HepG2 (cell line): ENCODE measurements at regions not wholly inside any gene's neighbourhood (a gene's known extent, or its start where the extent isn't known, plus 50 kb on each side); places are given as distances from the start of the nearest gene placed in this dataset.

Experiments used
- ATAC-seq: fragments of 200-7000 bp; cut with Tn5 transposase; 3 replicates; pipeline ENCODE4 v1.9.1; 2020; ENCODE audit warnings: mild to moderate bottlenecking, moderate library complexity
- BruUV-seq: library from RNA; stranded (reverse); fragments of 400-500 nt; replicated peaks from 2 replicates; lab custom pipeline; 2021; lab: Mats Ljungman, UMichigan
- CTCF ChIA-PET: fragments of 300-600 bp; formaldehyde crosslinking; extraction: SDS; loops from one replicate; lab custom pipeline; 2021; ENCODE audit warnings: low total read pairs, inconsistent platforms, low intra/inter-chr PET ratio; lab: Yijun Ruan, JAX
- POLR2A ChIA-PET: fragments of 350-600 bp; sonication (Branson Sonifier 250); formaldehyde crosslinking; loops from one replicate; lab custom pipeline; 2020; ENCODE audit warnings: antibody characterized with exemption, inconsistent platforms; lab: Yijun Ruan, JAX
- DNase-seq: peaks from one replicate; pipeline ENCODE4 v3.0.0-alpha.2; 2015; ENCODE audit warnings: low spot score
- FAIRE-seq: peaks from 3 replicates; lab custom pipeline; 2011; peaks lifted over from hg19 to GRCh38; lab: Jason Lieb, UNC
- H2AFZ ChIP-seq: one replicate; pipeline ENCODE4 v1.6.1; 2011; ENCODE audit warnings: low read length, inconsistent platforms
- H3K27ac ChIP-seq: fragments of 300-600 bp; 3 replicates; pipeline ENCODE4 v1.8.0; 2011; ENCODE audit warnings: mixed run types, mild to moderate bottlenecking, mixed read lengths, low read length, inconsistent platforms; ENCODE audit not compliant: insufficient read depth; ENCODE audit errors: extremely low read length
- H3K27me3 ChIP-seq, 2 experiments: fragments of 200-600 bp in 1 of 2; 2 replicates in 1 of 2; 3 replicates in 1 of 2; pipeline versions ENCODE4 v1.6.0 to v1.8.0; 2011; ENCODE audit warnings: low read length in 2 of 2, mild to moderate bottlenecking in 2 of 2, moderate library complexity in 2 of 2, inconsistent platforms in 1 of 2; ENCODE audit not compliant: insufficient read depth in 2 of 2, control insufficient read depth in 1 of 2
- H3K36me3 ChIP-seq, 2 experiments: fragments of 200-600 bp in 1 of 2; replicated peaks in 1 of 2; 2 replicates in 1 of 2; 3 replicates in 1 of 2; pipeline versions ENCODE4 v1.5.1 to v1.8.0; 2011; ENCODE audit warnings: low read length in 2 of 2, inconsistent platforms in 1 of 2; ENCODE audit not compliant: insufficient read depth in 2 of 2, control insufficient read depth in 1 of 2
- H3K4me1 ChIP-seq: 2 replicates; pipeline ENCODE4 v1.5.1; 2012; ENCODE audit warnings: low read length, inconsistent platforms; ENCODE audit not compliant: insufficient read depth
- H3K4me2 ChIP-seq: 2 replicates; pipeline ENCODE4 v1.6.0; 2011; ENCODE audit warnings: low read depth, low read length, inconsistent platforms
- H3K4me3 ChIP-seq, 3 experiments: fragments of 200-600 bp in 1 of 3; sonication (generic), shearing (Covaris generic) in 1 of 3; replicated peaks in 1 of 3; 2 replicates each; pipeline ENCODE4 v1.5.1; 2011 to 2016; ENCODE audit warnings: low read length in 3 of 3, inconsistent platforms in 2 of 3, low read depth in 2 of 3, mild to moderate bottlenecking in 2 of 3, control low read depth in 1 of 3, mixed read lengths in 1 of 3; ENCODE audit not compliant: insufficient read depth in 1 of 3
- H3K79me2 ChIP-seq: one replicate; pipeline ENCODE4 v1.6.1; 2011; ENCODE audit warnings: low read length, inconsistent platforms; ENCODE audit not compliant: insufficient read depth
- H3K9ac ChIP-seq: 2 replicates; pipeline ENCODE4 v1.6.0; 2011; ENCODE audit warnings: mild to moderate bottlenecking, low read depth, low read length, inconsistent platforms; ENCODE audit not compliant: insufficient read depth
- H3K9me3 ChIP-seq: 2 replicates; pipeline ENCODE4 v1.5.1; 2012; ENCODE audit warnings: mild to moderate bottlenecking, low read length
- H4K20me1 ChIP-seq: 2 replicates; pipeline ENCODE4 v1.6.0; 2011; ENCODE audit warnings: inconsistent platforms, mild to moderate bottlenecking, low read length, moderate library complexity; ENCODE audit not compliant: insufficient read depth
- PRPF4 ChIP-seq: fragments of 200-400 bp; formaldehyde crosslinking; IDR thresholded peaks from 2 replicates; pipeline ENCODE4 v1.6.1; 2016; ENCODE audit warnings: low read length, low read depth; ENCODE audit not compliant: poor library complexity, severe bottlenecking
- ZBTB38 ChIP-seq: sonication (generic); formaldehyde crosslinking; IDR thresholded peaks from 2 replicates; pipeline ENCODE4 v1.5.1; 2020; ENCODE audit warnings: mild to moderate bottlenecking, missing genetic modification reagents
- ZNF142 ChIP-seq: sonication (generic); formaldehyde crosslinking; IDR thresholded peaks from 2 replicates; pipeline ENCODE4 v1.4.0; 2020; ENCODE audit warnings: missing genetic modification reagents
- ZNF143 ChIP-seq: sonication (generic); formaldehyde crosslinking; IDR thresholded peaks from 2 replicates; pipeline ENCODE4 v1.4.0; 2020; ENCODE audit warnings: missing genetic modification reagents
- ZNF530 ChIP-seq: sonication (generic); formaldehyde crosslinking; IDR thresholded peaks from 2 replicates; pipeline ENCODE4 v1.5.0; 2020; ENCODE audit warnings: low read depth, mild to moderate bottlenecking, missing genetic modification reagents
- ZNF770 ChIP-seq: sonication (generic); formaldehyde crosslinking; IDR thresholded peaks from 2 replicates; pipeline ENCODE4 v1.5.0; 2020; ENCODE audit warnings: mild to moderate bottlenecking, missing genetic modification reagents
- WGBS: methylation state at CpG from one replicate; pipeline ENCODE4 v1.1.6; 2017; ENCODE audit warnings: low lambda C conversion rate; 5-methylcytosine and 5-hydroxymethylcytosine counted together
- in situ Hi-C: cut with HindIII; loops from 2 replicates; pipeline ENCODE4 v1.10.0; 2017; ENCODE audit warnings: low pct_unique_long_range_greater_than_20kb; ENCODE audit not compliant: extremely low pct_ligation_motif_present
- intact Hi-C: fragments of 100-400 bp; cut with micrococcal nuclease; formaldehyde crosslinking; loops from one replicate; pipeline ENCODE4 v1.10.0; 2022; ENCODE audit not compliant: unreplicated experiment

- BruUV-seq: no TSS peak
- FAIRE-seq: no peak
- POLR2A ChIA-PET: interaction anchor here (1.2 to 1.5 kb wide), 2 partner anchors 59 to 64 kb away, joined by 4 to 8 read pairs; no protein-coding TSS in a partner anchor
- H3K9me3 ChIP-seq: no peaks in the 10 kb centered on the region
- no peak overlapping the region for H2AFZ ChIP-seq
- peak overlapping the region; percentile 52; the same call in 1 of the 2 replicates for H3K4me2 ChIP-seq
- no peak overlapping the region for H3K4me3 ChIP-seq
- no peak for DNase-seq
- peaks cover 80% of the 10 kb centered on the region for H3K4me1 ChIP-seq
- no peaks in the 10 kb centered on the region for H4K20me1 ChIP-seq
- H3K27me3 ChIP-seq: no peaks in the 10 kb centered on the region
- in situ Hi-C loops: loop anchor here (5.0 kb wide), 1 partner anchor 39 kb away; no protein-coding TSS in a partner anchor
- H3K79me2 ChIP-seq: no peaks in the 10 kb centered on the region
- no peaks in the 10 kb centered on the region for H3K36me3 ChIP-seq
- H3K27ac ChIP-seq: peak overlapping the region; percentile 66
- peak; percentile 69; the same call in 1 of the 2 replicates for TF ChIP-seq ZBTB38 (CRISPR knock-in tag)
- TF ChIP-seq ZNF143 (CRISPR knock-in tag): 0 out of 2 replicates have a peak, but pooled peaks have one; percentile 17
- TF ChIP-seq ZNF530 (CRISPR knock-in tag): no peak
- no peak for TF ChIP-seq ZNF142 (CRISPR knock-in tag)
- TF ChIP-seq PRPF4: peak; percentile 61
- TF ChIP-seq ZNF770 (CRISPR knock-in tag): peak; percentile 66; the same call in 1 of the 2 replicates
- ATAC-seq: no peak
- CTCF ChIA-PET: no interaction called here
- 86% methylated on average over 10 of the region's 10 CpGs for WGBS
- H3K9ac ChIP-seq: peak overlapping the region; percentile 47
- intact Hi-C loops: no loop called here
Observed at GRCh38 chr7:7117935-7118586, 64.3 kb upstream of the C1GALT1 start.
